ENCODE measurements at regions not wholly inside any gene's neighbourhood (a gene's known extent, or its start where the extent isn't known, plus 50 kb on each side); places are given as distances from the start of the nearest gene placed in this dataset.
A peak's percentile ranks its signal among the peaks of the same experiment; 100 is the strongest.

GRCh38 chr7:155920068-155920461 lies 107.8 kb upstream of the SHH start:
- no peak for DNase-seq (ENCODE audit: low read depth)
- no peak overlapping the region for H3K4me3 ChIP-seq (ENCODE audit: low read depth, low read length)
- TF ChIP-seq CTCF (IDR thresholded peaks at IDR 0.05; ENCODE audit: insufficient read depth, low read length, severe bottlenecking): no peak
- no peaks in the 10 kb centered on the region for H3K36me3 ChIP-seq (ENCODE audit: control insufficient read depth, insufficient read depth, low read length)
- FAIRE-seq: no peak
- H3K27me3 ChIP-seq (ENCODE audit: control insufficient read depth, insufficient read depth, low read length): peaks cover 5% of the 10 kb centered on the region

GRCh38 chr7:155919391-155920067 lies 107.3 kb upstream of the SHH start:
- FAIRE-seq: no peak
- no peak for TF ChIP-seq CTCF (IDR thresholded peaks at IDR 0.05; ENCODE audit: insufficient read depth, low read length, severe bottlenecking)
- no peak for DNase-seq (ENCODE audit: low read depth)

GRCh38 chr7:155918720-155919390 lies 106.6 kb upstream of the SHH start:
- H3K4me3 ChIP-seq (ENCODE audit: low read depth, low read length): no peak overlapping the region
- DNase-seq (ENCODE audit: low read depth) (peak; percentile 89), FAIRE-seq (peak; percentile 96)
- TF ChIP-seq CTCF (IDR thresholded peaks at IDR 0.05; ENCODE audit: insufficient read depth, low read length, severe bottlenecking): no peak
- peaks cover 5% of the 10 kb centered on the region for H3K27me3 ChIP-seq (ENCODE audit: control insufficient read depth, insufficient read depth, low read length)
- no peaks in the 10 kb centered on the region for H3K36me3 ChIP-seq (ENCODE audit: control insufficient read depth, insufficient read depth, low read length)

More at GRCh38 chr7:155919391-155920067, 107.3 kb upstream of the SHH start:
- no peaks in the 10 kb centered on the region for H3K36me3 ChIP-seq (ENCODE audit: control insufficient read depth, insufficient read depth, low read length)
- peaks cover 5% of the 10 kb centered on the region for H3K27me3 ChIP-seq (ENCODE audit: control insufficient read depth, insufficient read depth, low read length)
- no peak overlapping the region for H3K4me3 ChIP-seq (ENCODE audit: low read depth, low read length)

- DNase-seq (ENCODE audit: low read depth) (no peak), FAIRE-seq (no peak)
- Histone ChIP-seq H3K27me3 (ENCODE audit: control insufficient read depth, insufficient read depth, low read length) (peaks cover 5% of the 10 kb centered on the region), H3K4me3 (ENCODE audit: low read depth, low read length) (no peak overlapping the region), H3K36me3 (ENCODE audit: control insufficient read depth, insufficient read depth, low read length) (no peaks in the 10 kb centered on the region)
- TF ChIP-seq CTCF (IDR thresholded peaks at IDR 0.05; ENCODE audit: insufficient read depth, low read length, severe bottlenecking): no peak
Measured at GRCh38 chr7:155917836-155918430, 105.7 kb upstream of the SHH start.

- DNase-seq (ENCODE audit: low read depth) (no peak), FAIRE-seq (no peak)
- no peak for TF ChIP-seq CTCF (IDR thresholded peaks at IDR 0.05; ENCODE audit: insufficient read depth, low read length, severe bottlenecking)
- Histone ChIP-seq H3K27me3 (ENCODE audit: control insufficient read depth, insufficient read depth, low read length) (peaks cover 5% of the 10 kb centered on the region), H3K4me3 (ENCODE audit: low read depth, low read length) (no peak overlapping the region), H3K36me3 (ENCODE audit: control insufficient read depth, insufficient read depth, low read length) (no peaks in the 10 kb centered on the region)
Measured at GRCh38 chr7:155916926-155917655, 104.8 kb upstream of the SHH start.

Measured in bronchial epithelial cell (primary cell).